Umbilical cord (tissue), 1 donor: ENCODE measurements at regions not wholly inside any gene's neighbourhood (a gene's known extent, or its start where the extent isn't known, plus 50 kb on each side); places are given as distances from the start of the nearest gene placed in this dataset.

Experiments used
- DNase-seq: peaks from one replicate; pipeline ENCODE4 v3.0.0-alpha.2; 2015; ENCODE audit warnings: low spot score

GRCh38 chr5:87877023-87877422 lies 391.6 kb downstream of the TMEM161B start:
- no peak for DNase-seq

GRCh38 chr5:87876616-87877015 lies 392.0 kb downstream of the TMEM161B start:
- no peak for DNase-seq

GRCh38 chr5:87872986-87873385 lies 395.7 kb downstream of the TMEM161B start:
- DNase-seq: no peak

- DNase-seq: no peak
Measured at GRCh38 chr5:87868792-87869191, 399.9 kb downstream of the TMEM161B start.

- DNase-seq: no peak
Measured at GRCh38 chr5:87867281-87867680, 401.4 kb downstream of the TMEM161B start.

- no peak for DNase-seq
Measured at GRCh38 chr5:87853541-87853940, 415.1 kb downstream of the TMEM161B start.

- DNase-seq: no peak
Measured at GRCh38 chr5:87851603-87852002, 417.0 kb downstream of the TMEM161B start.

- DNase-seq: no peak
Measured at GRCh38 chr5:87850843-87851242, 417.8 kb downstream of the TMEM161B start.

- DNase-seq: no peak
Measured at GRCh38 chr5:87845734-87846133, 422.9 kb downstream of the TMEM161B start.

GRCh38 chr5:87844866-87845265 lies 423.8 kb downstream of the TMEM161B start:
- DNase-seq: no peak

GRCh38 chr5:87844449-87844848 lies 424.2 kb downstream of the TMEM161B start:
- DNase-seq: no peak

- no peak for DNase-seq
Measured at GRCh38 chr5:87836696-87837095, 424.0 kb upstream of the CCNH start.

- no peak for DNase-seq
Measured at GRCh38 chr5:87831499-87831898, 418.8 kb upstream of the CCNH start.

GRCh38 chr5:87829217-87829551 lies 416.5 kb upstream of the CCNH start:
- DNase-seq: no peak

GRCh38 chr5:87828545-87829216 lies 416.0 kb upstream of the CCNH start:
- DNase-seq: no peak

- no peak for DNase-seq
Measured at GRCh38 chr5:87827539-87827938, 414.8 kb upstream of the CCNH start.

GRCh38 chr5:87826507-87826906 lies 413.8 kb upstream of the CCNH start:
- DNase-seq: no peak

GRCh38 chr5:87825583-87825982 lies 412.9 kb upstream of the CCNH start:
- no peak for DNase-seq

- no peak for DNase-seq
Measured at GRCh38 chr5:87807783-87808182, 395.1 kb upstream of the CCNH start.

- DNase-seq: no peak
Measured at GRCh38 chr5:87803352-87803751, 390.6 kb upstream of the CCNH start.

GRCh38 chr5:87791869-87792268 lies 379.1 kb upstream of the CCNH start:
- no peak for DNase-seq

- no peak for DNase-seq
Measured at GRCh38 chr5:87788416-87788815, 375.7 kb upstream of the CCNH start.

GRCh38 chr5:87787625-87788256 lies 375.0 kb upstream of the CCNH start:
- no peak for DNase-seq

- DNase-seq: no peak
Measured at GRCh38 chr5:87787086-87787485, 374.4 kb upstream of the CCNH start.
